ENCODE measurements at regions not wholly inside any gene's neighbourhood (a gene's known extent, or its start where the extent isn't known, plus 50 kb on each side); places are given as distances from the start of the nearest gene placed in this dataset.

GRCh38 chr5:68555907-68556681 is 340.5 kb downstream of the PIK3R1 start:
- TF ChIP-seq, protein P1, sequence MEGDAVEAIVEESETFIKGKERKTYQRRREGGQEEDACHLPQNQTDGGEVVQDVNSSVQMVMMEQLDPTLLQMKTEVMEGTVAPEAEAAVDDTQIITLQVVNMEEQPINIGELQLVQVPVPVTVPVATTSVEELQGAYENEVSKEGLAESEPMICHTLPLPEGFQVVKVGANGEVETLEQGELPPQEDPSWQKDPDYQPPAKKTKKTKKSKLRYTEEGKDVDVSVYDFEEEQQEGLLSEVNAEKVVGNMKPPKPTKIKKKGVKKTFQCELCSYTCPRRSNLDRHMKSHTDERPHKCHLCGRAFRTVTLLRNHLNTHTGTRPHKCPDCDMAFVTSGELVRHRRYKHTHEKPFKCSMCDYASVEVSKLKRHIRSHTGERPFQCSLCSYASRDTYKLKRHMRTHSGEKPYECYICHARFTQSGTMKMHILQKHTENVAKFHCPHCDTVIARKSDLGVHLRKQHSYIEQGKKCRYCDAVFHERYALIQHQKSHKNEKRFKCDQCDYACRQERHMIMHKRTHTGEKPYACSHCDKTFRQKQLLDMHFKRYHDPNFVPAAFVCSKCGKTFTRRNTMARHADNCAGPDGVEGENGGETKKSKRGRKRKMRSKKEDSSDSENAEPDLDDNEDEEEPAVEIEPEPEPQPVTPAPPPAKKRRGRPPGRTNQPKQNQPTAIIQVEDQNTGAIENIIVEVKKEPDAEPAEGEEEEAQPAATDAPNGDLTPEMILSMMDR (IDR thresholded peaks at IDR 0.05) = no peak
- TF ChIP-seq POLR2A (IDR thresholded peaks at IDR 0.05; ENCODE audit: low read depth) (no peak), EP300 (IDR thresholded peaks at IDR 0.05) (no peak)
